Heart left ventricle (tissue), 16 donors: ENCODE measurements at regions not wholly inside any gene's neighbourhood (a gene's known extent, or its start where the extent isn't known, plus 50 kb on each side); places are given as distances from the start of the nearest gene placed in this dataset.

Experiments
- ATAC-seq, 4 donors: fragments of 200-7000 bp; cut with Tn5 transposase; one replicate each; pipeline ENCODE4 v1.9.1; 2020 to 2022; ENCODE audit warnings: moderate library complexity in 4 of 4, mild to moderate bottlenecking in 3 of 4, moderate number of reproducible peaks in 1 of 4
- DNase-seq, 5 donors: peaks; one replicate each; pipeline ENCODE4 v3.0.0-alpha.2; 2020
- H3K27ac ChIP-seq, 12 donors: fragments of 200-600 bp; sonication (generic) in 4 of 12; one replicate each; pipeline versions ENCODE4 v1.5.0 to v1.8.0; 2016 to 2022; ENCODE audit warnings: mild to moderate bottlenecking in 2 of 12
- H3K27me3 ChIP-seq, 9 donors: fragments of 200-600 bp; sonication (generic) in 2 of 9; one replicate each; pipeline versions ENCODE4 v1.5.1 to v1.8.0; 2016 to 2022; ENCODE audit warnings: mild to moderate bottlenecking in 3 of 9
- H3K36me3 ChIP-seq, 9 donors: fragments of 200-600 bp; sonication (generic) in 2 of 9; one replicate each; pipeline versions ENCODE4 v1.5.0 to v1.8.0; 2018 to 2022; ENCODE audit warnings: mild to moderate bottlenecking in 2 of 9
- H3K4me1 ChIP-seq, 12 donors: fragments of 200-600 bp; sonication (generic) in 4 of 12; one replicate each; pipeline versions ENCODE4 v1.5.0 to v1.8.0; 2016 to 2022; ENCODE audit warnings: mild to moderate bottlenecking in 3 of 12
- H3K4me3 ChIP-seq, 12 donors: fragments of 200-600 bp; sonication (generic) in 4 of 12; one replicate each; pipeline versions ENCODE4 v1.5.0 to v1.8.0; 2017 to 2022; ENCODE audit warnings: mild to moderate bottlenecking in 9 of 12, moderate library complexity in 4 of 12
- H3K9me3 ChIP-seq, 12 donors: fragments of 200-600 bp; sonication (generic) in 4 of 12; one replicate each; pipeline versions ENCODE4 v1.5.0 to v1.8.0; 2016 to 2022; ENCODE audit warnings: mild to moderate bottlenecking in 1 of 12
- POLR2A ChIP-seq, 2 donors: fragments of 450-650 bp; IDR thresholded peaks; one replicate each; pipeline ENCODE4 v1.6.1; 2017; ENCODE audit warnings: antibody characterized with exemption in 2 of 2, mild to moderate bottlenecking in 2 of 2, moderate library complexity in 2 of 2
- WGBS, 4 donors: extraction: QIAGEN DNeasy Blood & Tissue Kit in 2 of 4; methylation state at CpG; one replicate each; pipeline versions ENCODE4 v1.1.5 to v1.1.7; 2013 to 2018; 5-methylcytosine and 5-hydroxymethylcytosine counted together
- intact Hi-C, 10 donors: fragments of 100-400 bp; cut with DNase I; formaldehyde crosslinking; loops; one replicate each; pipeline versions ENCODE4 v1.11.1 to v1.14.2; 2022
- TF ChIP-seq, protein P1 (sequence below), 12 donors: fragments of 200-600 bp; sonication (generic) in 4 of 12; IDR thresholded peaks; one replicate each; pipeline versions ENCODE4 v1.5.0 to v1.8.0; 2018 to 2022; ENCODE audit warnings: antibody characterized with exemption in 12 of 12, mild to moderate bottlenecking in 5 of 12
- donor health status: ischemic (EF 13 %, LVEDD 7.1; RV severe dilation, severe dysfunction).
- donor health status: healthy with polysubstance abuse.
- donor health status: DM: no; HTN: yes; CAD: no.
- donor health status: DM: no; HTN: no; CAD: no.
- donor health status: ischemic (EF 25% LVEDD 6.9; RV normal size, moderate dysfunction).
- donor health status: ischemic (EF 25% LVEDD 5.7; RV mildly dilated, moderate dysfunction).
- donor health status: healthy.
- donor health status: DM: yes; HTN: yes; CAD: no.
- donor health status: ischemic (EF 35%, LVEDD 5.7; RV mildly dilated, moderate dysfunction).
- donor health status: nonischemic (EF 11% LVEDD 7.7; RV severe dilation, severe dysfunction).
- donor health status: DM: yes; HTN: yes; CAD: no.
- donor health status: PGD.
- donor health status: ischemic (EF 29% LVEDD 5.4; RV normal size, mild dysfunction).
- donor health status: nonischemic (EF 23%, LVEDD 6.1; RV moderate dilation, normal function).

DNA sequence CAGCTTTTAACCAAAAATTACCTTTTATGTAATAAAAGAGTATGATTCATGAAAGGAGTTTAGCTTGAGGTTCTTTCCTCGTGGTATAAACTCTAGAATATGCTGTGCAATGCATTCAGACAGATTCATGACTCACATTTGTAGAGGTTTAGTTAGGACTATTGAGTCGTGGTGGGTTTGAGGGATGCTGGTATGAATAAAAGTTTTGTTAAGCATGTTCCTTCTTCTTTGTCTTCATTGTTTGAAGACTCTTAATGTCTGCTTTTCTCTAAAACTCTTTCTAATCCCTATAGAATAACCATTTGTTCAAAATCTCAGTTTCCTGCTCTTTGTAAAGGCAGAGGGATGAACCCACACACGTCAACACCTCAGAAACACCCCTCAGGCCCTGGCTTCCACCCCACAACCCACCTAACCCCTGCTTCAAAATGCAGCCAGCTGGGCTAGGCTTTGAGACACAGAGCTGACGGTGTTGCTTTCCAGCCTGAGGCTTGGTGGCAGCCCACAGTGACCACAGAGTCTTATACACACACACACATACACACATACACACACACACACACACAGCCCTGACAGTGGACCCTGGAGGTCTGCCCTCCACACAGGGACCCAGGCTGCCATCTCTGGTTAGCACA lies 69.0 kb upstream of the IRX1 start:
- Histone ChIP-seq H3K27me3 (peaks cover 0 to 4% (median 0%) of the 10 kb centered on the region in 9 donors), H3K4me1 (no peaks in the 10 kb centered on the region), H3K9me3 (peaks cover 0 to 6% (median 0%) of the 10 kb centered on the region in 12 donors), H3K36me3 (no peaks in the 10 kb centered on the region), H3K27ac (no peak overlapping the region), H3K4me3 (no peak overlapping the region)
- WGBS, 4 donors: 51 to 58% (median 52%) methylated on average over 4 of the region's 4 CpGs
- intact Hi-C loops: no loop called here
- TF ChIP-seq, protein P1, sequence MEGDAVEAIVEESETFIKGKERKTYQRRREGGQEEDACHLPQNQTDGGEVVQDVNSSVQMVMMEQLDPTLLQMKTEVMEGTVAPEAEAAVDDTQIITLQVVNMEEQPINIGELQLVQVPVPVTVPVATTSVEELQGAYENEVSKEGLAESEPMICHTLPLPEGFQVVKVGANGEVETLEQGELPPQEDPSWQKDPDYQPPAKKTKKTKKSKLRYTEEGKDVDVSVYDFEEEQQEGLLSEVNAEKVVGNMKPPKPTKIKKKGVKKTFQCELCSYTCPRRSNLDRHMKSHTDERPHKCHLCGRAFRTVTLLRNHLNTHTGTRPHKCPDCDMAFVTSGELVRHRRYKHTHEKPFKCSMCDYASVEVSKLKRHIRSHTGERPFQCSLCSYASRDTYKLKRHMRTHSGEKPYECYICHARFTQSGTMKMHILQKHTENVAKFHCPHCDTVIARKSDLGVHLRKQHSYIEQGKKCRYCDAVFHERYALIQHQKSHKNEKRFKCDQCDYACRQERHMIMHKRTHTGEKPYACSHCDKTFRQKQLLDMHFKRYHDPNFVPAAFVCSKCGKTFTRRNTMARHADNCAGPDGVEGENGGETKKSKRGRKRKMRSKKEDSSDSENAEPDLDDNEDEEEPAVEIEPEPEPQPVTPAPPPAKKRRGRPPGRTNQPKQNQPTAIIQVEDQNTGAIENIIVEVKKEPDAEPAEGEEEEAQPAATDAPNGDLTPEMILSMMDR (IDR thresholded peaks at IDR 0.05): no peak
- no peak for TF ChIP-seq POLR2A (IDR thresholded peaks at IDR 0.05)
- no peak for DNase-seq
- ATAC-seq: no peak

DNA sequence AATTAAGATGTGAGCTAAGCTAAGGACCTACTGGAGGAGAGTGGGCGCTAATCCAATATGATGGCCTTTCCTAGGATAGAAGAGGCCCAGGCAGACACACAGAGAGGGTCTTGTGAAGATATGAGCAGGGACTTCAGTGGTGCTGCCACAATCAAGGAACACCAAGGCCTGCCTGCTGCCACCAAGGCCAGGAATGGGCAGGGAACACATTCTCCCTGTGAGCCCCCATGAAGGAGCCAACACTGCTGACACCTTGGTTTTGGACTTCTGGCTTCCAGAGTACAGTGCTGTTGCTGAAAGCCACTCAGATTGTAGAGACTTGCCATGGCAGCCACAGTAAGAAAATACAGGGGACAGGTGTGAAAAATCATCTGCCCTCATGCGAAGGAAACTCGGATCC lies 73.1 kb upstream of the IRX1 start:
- no peak overlapping the region for H3K27ac ChIP-seq
- no peaks in the 10 kb centered on the region for H3K36me3 ChIP-seq
- H3K4me1 ChIP-seq: no peaks in the 10 kb centered on the region
- H3K9me3 ChIP-seq: peaks cover 0 to 6% (median 0%) of the 10 kb centered on the region in 12 donors
- TF ChIP-seq POLR2A (IDR thresholded peaks at IDR 0.05): no peak
- TF ChIP-seq, protein P1 (IDR thresholded peaks at IDR 0.05): no peak
- no peak for ATAC-seq
- intact Hi-C loops: no loop called here
- WGBS, 4 donors: 71 to 94% (median 92%) methylated on average over 3 of the region's 3 CpGs
- peaks cover 0 to 3% (median 0%) of the 10 kb centered on the region in 9 donors for H3K27me3 ChIP-seq
- no peak for DNase-seq
- no peak overlapping the region for H3K4me3 ChIP-seq

DNA sequence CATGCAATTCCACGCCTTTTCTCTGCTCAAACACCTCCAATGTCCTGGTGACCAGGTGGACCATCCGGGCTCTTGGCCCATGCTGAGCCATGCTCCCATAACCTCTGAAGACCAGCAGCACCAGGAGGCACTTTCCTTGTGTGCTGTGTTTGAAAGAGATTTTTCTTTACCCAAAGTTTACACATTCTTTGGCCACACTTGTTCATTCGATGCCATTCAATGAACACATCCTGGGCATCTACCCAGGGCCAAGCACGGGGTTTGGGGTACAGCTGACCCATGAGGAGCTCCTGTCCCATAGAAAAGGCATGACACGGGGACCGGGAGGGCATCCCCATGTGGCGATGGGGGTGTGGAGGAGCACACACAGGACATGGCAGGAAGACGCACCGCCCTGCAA lies 77.1 kb upstream of the IRX1 start:
- no peak for ATAC-seq
- Histone ChIP-seq H3K36me3 (no peaks in the 10 kb centered on the region), H3K9me3 (no peaks in the 10 kb centered on the region), H3K4me1 (no peaks in the 10 kb centered on the region), H3K27me3 (no peaks in the 10 kb centered on the region), H3K4me3 (no peak overlapping the region), H3K27ac (no peak overlapping the region)
- no peak for DNase-seq
- TF ChIP-seq, protein P1 (IDR thresholded peaks at IDR 0.05): no peak
- TF ChIP-seq POLR2A (IDR thresholded peaks at IDR 0.05): no peak
- intact Hi-C loops: no loop called here
- WGBS, 4 donors: 86 to 91% (median 88%) methylated on average over 9 of the region's 9 CpGs

DNA sequence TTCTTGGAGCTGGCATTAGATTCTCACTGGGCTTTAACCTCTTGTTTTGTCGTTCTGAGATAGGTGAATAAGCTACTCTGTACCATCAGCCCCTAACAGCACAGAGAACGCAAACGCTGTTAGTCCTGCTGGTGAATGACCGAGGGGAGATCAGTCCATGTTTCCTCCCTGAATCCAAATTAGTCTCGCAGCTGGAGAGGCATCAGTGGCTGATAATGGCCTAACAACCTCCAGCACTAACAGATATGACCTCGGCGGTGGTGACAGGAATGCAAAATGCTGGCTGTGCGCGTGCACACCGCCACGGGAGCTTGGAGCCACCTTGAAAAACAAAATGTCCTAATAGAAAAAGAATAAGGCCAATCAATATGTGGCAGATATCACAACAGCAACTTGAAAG lies 77.6 kb upstream of the IRX1 start:
- DNase-seq: no peak
- intact Hi-C loops: no loop called here
- no peaks in the 10 kb centered on the region for H3K9me3 ChIP-seq
- no peaks in the 10 kb centered on the region for H3K4me1 ChIP-seq
- 21 to 39% (median 28%) methylated on average over 11 of the region's 11 CpGs for WGBS, 4 donors
- no peaks in the 10 kb centered on the region for H3K36me3 ChIP-seq
- no peak overlapping the region for H3K4me3 ChIP-seq
- no peak for TF ChIP-seq POLR2A (IDR thresholded peaks at IDR 0.05)
- TF ChIP-seq, protein P1 (IDR thresholded peaks at IDR 0.05): no peak
- no peak overlapping the region for H3K27ac ChIP-seq
- no peak for ATAC-seq
- H3K27me3 ChIP-seq: no peaks in the 10 kb centered on the region
